NCI-H526 treated with DMSO at 0.1 percent for 48 hours (cell line): ENCODE measurements at regions not wholly inside any gene's neighbourhood (a gene's known extent, or its start where the extent isn't known, plus 50 kb on each side); places are given as distances from the start of the nearest gene placed in this dataset.
"Not testable (repeated sequence)": the region's sequence is repeated elsewhere in the genome, so short reads cannot be mapped to it uniquely, and the experiment has no call there.

Experiments
- DNase-seq: peaks from one replicate; lab custom pipeline; 2025; lab: John Stamatoyannopoulos, UW

DNA sequence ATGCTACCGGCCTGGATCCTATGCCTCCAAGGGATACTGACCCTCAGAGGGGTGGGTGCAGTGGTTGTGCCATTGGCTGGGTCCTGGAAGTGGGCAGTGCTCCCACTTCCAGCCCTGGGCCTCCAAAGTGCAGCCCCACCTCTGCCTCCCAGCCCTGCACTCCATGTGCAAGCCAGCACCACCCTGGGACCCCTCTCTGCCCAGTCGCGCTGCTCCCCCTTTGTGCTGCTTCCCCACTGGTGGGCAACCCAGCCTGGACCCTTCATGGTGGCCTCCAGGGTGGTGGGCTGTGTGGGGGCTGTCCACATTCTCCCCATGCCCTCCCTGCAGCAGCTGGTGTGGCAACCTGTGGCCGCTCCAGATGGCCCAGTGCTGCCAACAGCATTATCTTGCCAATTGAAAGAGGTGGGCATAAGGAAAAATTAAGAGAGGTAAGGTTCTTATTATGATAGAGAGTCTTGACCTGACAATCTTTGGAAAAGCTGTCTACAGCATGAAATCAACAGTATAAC is 309.7 kb downstream of the GUCY2F start:
- DNase-seq = no peak

DNA sequence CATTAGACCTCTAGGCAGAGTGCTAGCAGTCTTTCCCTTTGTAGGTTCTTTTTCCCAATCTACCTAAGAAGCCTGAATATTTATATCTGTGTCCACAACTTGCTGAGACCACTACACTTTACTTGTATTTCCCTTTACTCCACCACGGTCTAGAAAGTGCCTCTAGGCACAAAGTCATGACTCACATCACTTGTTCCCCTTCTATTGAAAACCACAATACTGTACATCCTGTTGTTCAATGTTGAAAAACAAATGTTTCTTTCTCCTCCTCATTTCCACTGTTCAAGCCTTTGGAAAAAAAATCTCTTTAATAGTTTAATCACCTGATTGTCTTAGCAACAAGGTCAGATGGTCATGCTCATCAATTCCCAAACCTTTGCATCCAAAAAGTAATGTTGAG is 326.7 kb downstream of the GUCY2F start:
- no peak for DNase-seq

DNA sequence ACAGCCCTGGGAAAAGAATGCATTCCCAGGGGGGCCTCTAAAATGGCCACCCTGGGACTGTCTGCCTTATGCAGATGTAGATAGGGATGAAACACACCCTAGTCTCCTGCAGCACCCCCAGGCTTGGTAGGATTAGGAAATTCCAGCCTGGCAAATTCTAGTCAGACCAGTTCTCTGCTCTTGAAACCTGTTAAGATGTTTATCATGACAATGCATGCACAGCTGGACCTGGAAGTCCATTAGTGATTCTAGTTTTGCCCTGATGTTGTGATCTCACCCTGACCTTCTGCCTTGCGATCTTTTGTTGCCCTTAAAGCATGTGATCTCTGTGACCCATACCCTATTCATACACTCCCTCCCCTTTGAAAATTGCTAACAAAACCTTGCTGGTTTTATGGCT is 337.7 kb downstream of the GUCY2F start:
- not testable (repeated sequence) for DNase-seq

DNA sequence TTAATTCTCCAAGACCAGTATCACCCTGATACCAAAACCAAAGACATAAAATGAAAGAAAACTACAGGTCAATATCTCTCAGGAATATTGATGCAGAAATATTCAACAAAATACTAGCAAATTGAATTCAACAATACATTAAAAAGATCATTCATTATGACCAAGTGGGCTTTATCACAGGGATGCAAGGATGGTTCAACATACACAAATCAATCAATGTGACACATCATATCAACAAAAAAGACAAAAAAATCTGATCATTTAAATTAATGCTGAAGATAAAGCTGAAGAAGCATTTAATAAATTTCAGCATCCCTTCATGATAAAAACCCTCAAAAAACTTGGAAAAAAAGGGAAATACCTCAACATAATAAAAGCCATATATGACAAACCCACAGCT is 341.4 kb downstream of the GUCY2F start:
- DNase-seq = no peak

DNA sequence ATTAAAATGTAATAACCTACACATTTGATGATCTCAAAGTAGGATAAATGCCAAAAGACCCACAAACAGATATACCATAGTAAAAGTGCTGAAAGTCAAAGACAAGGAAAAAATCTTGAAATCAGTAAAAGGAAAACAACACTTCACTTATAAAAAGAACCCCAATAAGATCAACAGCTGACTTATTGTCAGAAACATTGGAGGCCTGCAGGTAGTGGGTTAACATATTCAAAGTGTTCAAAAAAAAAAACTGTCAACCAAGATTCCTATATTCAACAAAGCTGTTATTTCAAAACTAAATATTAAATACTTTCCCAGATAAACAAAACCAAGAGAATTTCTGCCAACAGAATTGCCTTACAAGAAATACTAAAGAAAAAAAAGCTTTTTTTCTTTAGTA is 347.1 kb downstream of the GUCY2F start:
- no peak for DNase-seq

DNA sequence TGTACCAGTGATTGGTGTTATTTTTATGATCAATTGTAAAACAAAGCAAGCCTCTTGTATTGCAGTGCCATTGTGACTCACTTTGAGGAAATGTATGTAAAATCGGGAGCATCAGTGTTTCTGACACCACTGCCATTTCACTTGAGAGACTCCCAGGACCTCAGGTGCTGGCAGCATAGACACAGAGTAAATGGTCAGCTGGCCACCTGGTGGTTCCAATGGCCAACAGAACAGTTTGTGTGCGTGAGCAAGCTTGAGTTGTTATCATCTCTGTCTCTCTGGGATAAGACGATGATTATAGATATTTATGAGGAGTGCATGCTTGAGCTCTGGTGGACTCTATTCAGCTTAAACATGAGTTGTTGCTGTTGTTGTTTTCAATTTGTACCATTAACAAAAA is 356.6 kb downstream of the GUCY2F start:
- DNase-seq = no peak

DNA sequence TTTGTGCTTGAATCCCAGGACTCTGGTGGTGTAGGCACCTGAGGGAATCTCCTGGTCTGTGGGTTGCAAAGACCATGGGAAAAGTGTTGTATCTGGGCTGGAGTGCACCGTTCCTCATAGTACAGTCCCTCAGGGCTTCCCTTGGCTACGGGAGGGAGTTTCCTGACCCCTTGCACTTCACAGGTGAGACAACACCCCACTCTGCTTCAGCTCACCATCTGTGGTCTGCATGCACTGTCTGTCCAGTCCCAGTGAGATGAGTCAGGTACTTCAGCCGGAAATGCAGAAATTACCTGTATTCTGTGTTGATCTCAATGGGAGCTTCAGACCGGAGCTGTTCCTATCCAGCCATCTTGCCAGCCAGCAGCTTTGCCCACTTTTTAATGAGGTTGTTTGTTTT is 353.0 kb upstream of the IRS4 start:
- DNase-seq = no peak

DNA sequence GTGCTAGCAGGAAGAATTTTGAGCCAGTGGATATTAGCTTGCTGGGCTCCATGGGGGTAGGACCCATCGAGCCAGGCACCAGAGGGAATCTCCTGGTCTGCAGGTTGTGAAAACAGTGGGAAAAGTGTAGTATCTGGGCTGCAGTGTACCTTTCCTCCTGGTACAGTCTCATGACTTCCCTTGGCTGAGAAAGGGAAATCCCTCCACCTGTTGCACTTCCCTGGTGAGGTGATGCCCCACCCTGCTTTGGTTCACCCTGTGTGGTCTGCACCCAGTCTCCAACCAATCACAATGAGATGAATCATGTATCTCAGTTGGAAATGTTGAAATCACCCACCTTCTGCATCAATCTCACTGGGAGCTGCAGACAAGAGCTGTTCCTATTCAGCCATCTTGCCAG is 341.4 kb upstream of the IRS4 start:
- no peak for DNase-seq

DNA sequence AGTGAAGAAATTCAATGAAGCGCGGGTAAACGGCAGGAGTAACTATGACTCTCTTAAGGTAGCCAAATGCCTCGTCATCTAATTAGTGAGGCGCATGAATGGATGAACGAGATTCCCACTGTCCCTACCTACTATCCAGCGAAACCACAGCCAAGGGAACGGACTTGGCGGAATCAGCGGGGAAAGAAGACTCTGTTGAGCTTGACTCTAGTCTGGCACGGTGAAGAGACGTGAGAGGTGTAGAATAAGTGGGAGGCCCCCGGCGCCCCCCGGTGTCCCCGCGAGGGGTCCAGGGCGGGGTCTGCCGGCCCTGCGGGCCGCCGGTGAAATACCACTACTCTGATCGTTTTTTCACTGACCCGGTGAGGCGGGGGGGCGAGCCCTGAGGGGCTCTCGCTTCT is 317.8 kb upstream of the IRS4 start:
- not testable (repeated sequence) for DNase-seq

DNA sequence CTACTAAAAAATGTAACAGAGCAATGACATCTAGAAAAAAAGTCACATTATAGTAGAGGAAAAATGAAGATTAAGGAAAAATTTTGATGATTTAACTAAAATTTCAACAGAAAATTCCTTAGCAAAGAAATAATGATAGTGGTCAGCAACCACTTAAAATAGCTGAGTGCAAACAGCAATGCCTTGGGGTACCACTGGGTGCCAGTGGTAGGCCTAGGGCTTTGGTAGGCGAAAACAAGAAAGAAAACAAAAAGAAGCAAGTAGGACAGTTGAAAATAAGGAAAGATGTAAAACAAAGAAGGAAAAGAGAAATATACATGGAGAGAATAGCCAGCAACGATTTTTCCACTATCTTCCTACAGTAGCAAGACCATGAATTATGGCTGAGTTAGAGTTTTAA is 313.5 kb upstream of the IRS4 start:
- no peak for DNase-seq

DNA sequence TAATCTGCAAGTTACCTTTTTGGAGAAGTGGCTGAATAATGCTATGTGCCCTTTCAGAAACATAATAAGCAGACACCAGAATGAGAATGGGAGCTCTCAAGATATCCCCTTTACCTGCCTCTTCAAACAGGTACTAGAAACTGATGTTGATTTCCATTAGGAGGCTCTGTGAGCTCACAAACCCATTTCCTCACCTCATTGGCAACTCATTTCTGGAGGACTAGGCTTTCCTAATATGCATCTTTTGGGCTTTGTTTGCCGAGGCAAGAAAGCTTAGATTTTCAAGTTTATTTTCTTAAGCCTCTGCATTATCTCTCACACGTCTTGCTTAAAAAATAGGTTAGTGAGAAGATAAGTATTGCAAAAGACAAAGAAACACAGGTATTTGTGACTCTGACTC is 313.1 kb upstream of the IRS4 start:
- no peak for DNase-seq

DNA sequence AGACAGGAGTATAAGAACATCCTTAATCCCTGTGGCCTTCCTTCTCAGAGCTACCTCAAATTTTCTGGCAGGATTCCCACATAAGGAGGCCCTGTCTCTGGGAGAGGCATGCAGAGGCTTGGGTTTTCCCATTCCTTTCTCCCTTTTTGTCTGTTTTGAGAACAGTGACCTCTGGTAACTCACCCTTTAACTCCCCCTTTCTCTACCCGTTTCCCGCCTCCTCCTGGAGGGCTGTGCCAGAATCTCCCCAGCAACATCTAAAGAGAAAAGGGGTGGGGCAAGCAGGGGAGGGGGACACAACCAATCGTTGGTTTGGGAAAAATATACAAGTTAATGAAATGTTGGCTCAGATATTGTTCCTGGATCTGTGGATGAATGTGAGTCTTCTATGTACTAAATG is 303.7 kb upstream of the IRS4 start:
- no peak for DNase-seq

DNA sequence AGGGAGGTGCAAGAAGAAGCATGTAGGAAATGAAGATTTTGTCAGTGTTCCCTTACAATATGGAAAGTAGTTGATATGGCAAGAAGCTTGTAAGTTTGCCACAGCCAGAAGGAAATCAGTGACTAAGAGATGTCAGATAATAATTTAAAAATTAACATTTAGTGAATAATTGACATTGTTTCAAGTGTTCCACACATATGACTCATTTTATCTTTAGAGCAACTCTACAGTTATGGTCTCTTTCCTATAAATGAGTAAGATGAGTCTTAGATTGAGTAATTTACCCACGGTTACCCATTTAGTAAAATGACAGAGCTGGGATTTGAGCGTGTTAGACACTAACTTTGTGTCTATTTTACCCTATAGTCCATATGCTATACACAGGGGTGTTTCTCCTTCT is 300.3 kb upstream of the IRS4 start:
- DNase-seq = no peak

DNA sequence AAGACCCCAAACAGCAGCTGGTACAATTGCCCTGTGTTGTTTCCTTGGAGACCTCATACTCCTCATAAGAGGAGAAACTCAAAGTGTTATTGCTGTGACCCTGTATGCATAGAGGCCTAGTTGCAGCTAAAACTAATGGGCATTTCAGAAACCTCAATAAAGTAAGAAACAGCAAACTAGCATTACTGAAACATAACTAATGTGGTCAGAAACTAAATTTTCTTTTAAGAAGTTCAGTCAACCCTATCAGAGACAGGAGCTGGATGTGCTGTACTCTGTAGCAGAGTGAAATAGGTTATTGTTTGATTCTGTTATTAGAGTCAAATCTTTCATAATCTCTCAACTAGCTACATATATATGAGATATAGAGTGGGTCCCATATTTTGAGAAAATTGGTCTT is 257.5 kb upstream of the IRS4 start:
- DNase-seq = no peak

DNA sequence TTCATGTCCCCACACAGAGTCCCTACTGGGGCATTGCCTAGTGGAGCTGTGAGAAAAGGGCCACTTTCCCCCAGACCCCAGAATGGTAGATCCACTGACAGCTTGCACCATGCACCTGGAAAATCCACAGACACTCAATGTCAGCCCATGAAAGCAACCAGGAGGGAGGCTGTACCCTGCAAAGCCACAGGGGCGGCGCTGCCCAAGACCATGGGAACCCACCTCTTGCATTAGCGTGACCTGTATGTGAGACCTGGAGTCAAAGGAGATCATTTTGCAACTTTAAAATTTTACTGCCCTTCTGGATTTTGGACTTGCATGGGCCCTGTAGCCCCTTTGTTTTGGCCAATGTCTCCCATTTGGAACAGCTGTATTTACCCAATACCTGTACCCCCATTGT is 236.5 kb upstream of the IRS4 start:
- not testable (repeated sequence) for DNase-seq

DNA sequence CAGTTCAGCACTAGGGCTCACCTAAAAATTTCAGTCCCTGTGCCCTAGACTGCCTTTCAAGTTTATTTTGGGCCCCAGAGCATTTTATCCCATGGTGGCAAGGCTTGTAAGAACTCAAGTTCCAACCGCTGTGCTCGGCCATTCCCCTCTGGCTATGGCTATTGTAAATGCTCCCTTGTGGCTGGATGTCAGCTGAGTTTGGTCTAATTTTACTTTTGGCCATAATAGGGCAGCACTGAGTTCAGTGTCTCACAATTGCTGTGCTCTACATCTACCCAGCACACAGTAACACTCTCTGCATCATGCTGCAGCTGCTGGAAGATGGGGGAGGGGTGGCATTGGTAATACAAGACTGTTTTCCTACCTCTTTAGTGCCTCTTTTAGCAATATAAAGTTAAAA is 210.8 kb upstream of the IRS4 start:
- no peak for DNase-seq

DNA sequence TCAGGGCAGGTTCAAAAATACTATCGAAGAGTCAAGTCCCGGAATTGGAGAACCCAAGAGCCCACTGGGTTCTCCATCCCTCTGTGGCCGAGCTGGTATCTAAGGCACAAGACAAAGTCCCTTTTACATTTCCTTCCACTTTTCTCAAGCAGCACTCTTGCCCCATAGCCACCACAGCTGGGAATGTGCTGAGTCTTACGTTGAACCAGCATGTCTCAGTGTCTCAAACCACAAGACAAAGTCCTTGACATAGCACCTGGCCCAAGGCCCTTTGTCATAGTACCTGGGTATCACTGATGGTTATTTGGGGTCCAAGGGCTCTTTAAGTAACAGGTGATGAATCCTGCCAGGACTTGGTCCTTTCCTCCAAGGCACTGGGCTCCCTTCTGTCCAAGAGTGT is 210.2 kb upstream of the IRS4 start:
- DNase-seq = no peak

DNA sequence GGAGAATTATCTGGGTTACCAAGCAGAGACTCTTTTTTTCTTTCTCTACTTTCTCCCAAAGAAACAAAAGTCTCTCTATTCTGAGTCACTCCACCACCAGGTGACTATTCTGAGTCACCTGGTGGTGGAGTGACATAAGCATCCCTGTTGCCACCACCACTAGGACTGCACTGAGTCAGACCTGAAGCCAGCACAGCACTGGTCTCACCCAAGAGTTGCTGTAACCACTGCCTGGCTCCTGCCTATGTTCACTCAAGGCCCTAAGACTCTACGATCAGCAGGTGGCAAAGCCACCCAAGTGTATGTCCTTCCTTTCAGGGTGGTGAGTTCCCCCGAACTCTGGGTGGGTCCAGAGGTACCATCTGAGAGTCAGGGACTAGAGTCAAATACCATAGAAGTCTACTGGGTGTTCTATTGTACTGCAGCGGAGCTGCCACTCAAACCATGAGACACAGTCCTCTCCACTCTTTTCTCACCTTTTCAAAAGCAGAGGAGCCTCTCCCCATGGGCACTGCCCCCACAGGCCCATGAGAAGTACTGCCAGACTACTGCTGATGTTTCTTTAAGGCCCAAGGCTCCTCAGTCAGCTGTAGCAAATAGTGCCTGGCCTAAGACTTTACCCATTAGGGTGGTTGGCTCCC is 209.6 kb upstream of the IRS4 start:
- DNase-seq = no peak

DNA sequence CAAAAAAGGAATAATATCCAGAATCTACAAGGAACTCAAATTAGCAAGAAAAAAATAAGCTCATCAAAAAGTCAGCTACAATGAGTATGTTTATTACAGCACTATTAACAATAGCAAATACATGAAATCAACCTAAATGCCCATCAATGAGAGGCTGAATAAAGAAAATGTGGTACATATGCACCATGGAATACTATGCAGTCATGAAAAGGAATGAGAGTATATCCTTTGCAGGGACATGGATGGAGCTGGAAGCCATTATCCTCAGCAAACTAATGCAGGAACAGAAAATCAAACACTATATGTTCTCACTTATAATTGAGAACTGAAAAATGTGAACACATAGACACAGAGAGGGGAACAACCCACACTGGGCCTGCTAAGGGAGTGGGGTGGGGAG is 178.4 kb upstream of the IRS4 start:
- no peak for DNase-seq

DNA sequence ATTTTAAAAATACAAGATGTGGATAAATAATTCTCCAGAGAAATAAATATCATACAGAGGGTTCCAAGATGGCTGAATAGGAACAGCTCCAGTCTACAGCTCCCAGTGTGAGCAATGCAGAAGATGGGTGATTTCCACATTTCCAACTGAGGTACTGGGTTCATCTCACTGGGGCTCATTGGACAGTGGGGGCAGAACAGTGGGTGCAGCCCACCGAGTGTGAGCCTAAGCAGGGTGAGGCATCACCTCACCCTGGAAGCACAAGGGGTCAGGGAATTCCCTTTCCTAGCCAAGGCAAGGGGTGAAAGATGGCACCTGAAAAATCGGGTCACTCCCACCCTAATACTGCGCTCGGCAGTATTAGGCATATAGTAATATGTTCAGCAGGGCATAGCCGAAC is 167.5 kb upstream of the IRS4 start:
- DNase-seq = not testable (repeated sequence)

DNA sequence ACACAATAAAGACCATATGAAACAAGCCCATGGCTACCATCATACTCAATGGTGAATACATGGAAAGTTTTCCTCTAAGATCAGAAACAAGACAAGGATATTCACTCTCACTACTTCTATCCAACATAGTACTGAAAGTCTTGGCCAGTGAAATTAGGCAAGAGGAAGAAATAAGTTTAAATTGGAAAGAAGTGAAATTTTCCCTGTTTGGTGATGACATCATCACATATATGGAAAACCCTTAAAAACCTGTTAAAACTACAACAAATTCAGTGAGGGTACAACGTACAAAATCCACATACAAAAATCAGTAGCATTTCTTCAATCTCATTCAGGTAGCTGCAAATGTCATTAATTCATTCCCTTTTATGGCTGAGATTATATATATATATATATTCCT is 164.0 kb upstream of the IRS4 start:
- DNase-seq = no peak

DNA sequence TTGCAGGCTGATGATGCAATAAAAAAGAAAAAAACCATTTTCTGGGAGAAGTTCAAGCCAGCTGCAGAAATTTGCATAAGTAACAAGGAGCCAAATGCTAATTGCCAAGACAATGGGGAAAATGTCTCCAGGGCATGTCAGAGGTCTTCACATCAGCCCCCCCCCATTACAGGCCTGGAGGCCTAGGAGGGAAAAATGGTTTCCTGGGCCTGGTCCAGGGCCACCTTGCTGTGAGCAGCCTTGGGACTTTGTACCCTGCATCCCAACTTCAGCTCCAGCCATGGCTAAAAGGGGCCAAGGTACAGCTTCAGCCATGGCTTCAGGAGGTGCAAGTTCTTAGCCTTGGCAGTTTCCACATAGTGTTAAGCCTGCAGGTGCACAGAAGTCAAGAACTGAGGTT is 160.0 kb upstream of the IRS4 start:
- DNase-seq = not testable (repeated sequence)

DNA sequence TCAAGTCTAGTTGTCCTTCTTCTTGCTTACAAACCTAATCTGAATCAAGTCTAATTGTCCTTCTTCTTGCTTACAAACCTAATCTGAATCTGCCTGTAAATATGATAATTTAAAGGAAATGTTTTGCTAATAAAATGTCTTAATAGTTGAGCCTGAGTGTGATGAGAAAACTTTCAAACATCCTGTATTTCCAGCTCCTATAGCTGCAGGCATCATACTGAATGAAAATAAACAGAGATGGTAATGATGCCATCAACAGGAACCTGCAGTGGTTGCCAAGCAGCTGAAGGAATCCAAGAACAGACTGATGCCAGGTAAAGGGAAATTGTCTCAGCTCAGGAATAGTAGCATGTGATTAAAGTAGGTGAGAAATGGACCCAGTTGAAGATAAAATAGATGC is 156.1 kb upstream of the IRS4 start:
- DNase-seq = no peak

DNA sequence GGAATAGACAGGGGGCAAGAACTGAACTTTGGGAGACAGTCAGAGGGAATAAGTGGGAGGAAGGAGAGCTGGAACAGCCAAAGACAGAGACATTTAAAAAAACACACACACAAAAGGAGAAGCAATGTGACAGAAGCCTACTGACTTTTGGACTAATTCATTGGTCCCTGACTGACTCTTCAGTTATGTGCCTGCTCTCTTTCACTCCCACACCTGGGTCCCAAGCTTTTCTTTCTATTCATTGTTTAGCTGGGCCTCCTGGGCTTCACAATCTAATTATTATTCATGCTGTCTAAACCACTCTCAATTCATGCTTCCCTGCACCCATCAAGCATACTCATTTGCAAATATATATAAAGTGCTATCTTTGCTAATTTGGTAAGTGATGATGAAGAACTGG is 139.2 kb upstream of the IRS4 start:
- DNase-seq = peak; percentile 3

DNA sequence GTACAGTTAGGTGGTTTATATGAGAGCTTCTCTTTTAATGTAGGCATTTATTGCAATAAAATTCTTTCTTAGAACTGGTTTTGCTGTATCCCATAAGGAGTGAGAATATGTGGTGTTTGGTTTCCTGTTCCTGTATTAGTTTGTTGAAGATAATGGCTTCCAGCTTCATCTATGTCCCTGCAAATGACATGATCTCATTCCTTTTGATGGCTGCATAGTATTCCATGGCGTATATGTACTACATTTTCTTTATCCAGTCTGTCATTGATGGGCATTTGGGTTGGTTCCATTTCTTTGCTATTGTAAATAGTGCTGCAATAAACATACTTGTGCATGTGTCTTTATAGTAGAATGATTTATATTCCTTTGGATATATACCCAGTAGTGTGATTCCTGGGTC is 106.7 kb upstream of the IRS4 start:
- DNase-seq = not testable (repeated sequence)
